HG02870 (cell line): ENCODE measurements at regions not wholly inside any gene's neighbourhood (a gene's known extent, or its start where the extent isn't known, plus 50 kb on each side); places are given as distances from the start of the nearest gene placed in this dataset.

ENCODE experiments used
- ATAC-seq: cut with Tn5 transposase; IDR thresholded peaks from one replicate; pipeline ENCODE4 v1.9.1; 2021; ENCODE audit warnings: mild to moderate bottlenecking, moderate library complexity; ENCODE audit not compliant: unreplicated experiment

DNA sequence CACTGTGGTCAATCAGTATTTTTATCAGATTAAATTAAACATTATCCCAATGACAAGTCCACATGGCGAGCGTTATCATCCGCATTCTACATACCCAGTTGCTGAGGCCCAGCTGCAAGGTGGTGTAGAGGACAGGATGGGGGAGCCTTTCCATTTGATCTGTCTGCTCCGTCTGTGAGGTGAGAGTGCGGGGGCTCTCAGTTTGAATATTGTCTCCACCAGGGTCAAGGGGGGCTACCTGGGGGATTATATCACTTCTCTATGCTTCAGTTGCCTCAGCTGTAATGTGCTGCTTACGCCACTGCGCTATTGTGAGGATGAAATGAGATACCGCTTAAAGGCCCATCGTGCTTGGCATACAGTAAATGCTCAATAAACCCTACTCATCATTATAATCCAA lies 1106.0 kb downstream of the BCL11B start:
- no peak for ATAC-seq

DNA sequence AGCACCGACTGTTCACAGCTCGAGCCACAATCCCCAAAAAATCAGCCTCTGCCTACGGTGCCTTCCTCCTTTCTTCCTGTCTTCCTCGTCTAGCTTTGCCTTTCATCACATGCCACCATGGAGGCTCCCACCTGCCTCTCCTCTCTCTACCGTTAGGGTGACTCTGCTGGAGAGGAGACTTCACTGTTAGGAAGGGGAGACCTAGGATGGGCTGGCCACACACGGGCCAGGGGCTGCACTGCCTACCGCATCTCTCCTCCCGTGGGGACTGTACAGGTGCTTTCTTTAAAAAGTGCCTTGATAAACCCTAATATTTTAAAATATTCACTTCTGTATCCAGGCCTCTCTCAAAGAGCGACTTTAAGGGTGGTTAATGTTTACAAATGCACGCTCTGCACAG lies 1104.7 kb downstream of the BCL11B start:
- no peak for ATAC-seq

DNA sequence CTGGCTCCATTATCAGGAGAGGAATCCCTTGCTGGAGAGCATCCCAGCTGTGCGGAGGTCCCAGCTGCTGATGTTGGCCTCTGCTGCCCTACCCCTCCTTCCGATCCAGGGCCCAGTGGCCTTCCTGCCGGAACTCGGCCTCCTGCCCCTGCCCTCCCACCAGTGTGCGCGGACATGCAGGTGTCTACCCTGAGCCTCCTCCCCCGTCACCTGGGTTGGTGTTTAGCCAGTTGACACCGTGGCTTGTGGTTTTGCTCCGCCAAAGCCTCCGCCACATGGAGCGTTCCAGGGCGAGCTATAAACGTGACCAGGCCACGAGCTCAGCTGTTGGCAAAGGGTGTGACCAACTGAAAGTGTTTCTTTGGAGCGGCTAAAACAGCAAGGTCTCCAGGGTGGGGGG lies 1104.3 kb downstream of the BCL11B start:
- ATAC-seq = no peak

DNA sequence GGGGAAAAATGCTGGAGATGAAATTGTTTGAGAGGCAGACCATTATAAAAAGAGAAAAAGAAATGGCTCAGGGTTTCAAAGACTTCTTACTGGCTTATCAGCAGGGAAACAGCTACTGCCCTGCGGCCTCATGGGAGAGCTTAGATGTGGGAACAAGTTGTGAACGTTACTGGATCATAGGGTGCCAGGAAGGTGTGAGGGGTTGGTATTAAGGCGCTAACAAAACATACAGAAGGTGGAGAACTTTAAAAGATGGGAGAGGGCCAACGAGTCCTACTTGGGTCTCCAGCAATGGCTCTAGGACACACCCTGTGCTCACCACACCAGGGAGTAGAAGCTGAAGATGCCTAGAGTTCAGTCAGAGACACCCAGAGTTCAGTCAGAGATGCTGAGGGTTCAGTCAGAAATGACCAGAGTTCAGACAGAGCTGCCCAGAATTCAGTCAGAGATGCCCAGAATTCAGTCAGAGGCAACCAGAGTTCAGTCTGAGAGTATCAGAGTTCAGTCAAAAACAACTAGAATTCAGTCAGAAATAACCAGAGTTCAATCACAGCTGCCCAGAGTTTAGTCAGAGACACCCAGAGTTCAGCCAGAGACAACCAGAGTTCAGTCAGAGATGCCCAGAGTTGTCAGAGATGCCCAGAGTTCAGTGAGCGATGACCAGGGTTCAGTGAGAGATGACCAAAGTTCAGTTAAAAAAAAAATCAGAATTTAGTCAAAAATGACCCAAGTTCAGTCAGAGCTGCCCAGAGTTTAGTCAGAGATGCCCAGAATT lies 1103.6 kb downstream of the BCL11B start:
- ATAC-seq = no peak

DNA sequence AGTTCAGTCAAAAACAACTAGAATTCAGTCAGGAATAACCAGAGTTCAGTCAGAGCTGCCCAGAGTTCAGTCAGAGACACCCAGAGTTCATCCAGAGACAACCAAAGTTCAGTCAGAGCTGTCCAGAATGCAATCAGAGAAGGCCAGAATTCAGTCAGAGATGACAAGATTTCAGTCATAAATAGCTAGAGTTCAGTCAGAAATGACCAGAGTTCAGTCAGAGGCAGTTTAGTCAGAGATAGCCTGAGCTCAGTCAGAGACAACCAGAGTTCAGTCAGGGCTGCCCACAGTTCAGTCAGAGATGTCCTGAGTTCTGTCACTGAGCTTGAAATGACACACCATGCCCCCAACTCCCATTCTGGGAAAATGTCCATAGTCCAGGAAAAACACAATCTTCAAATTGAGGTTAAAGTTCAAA lies 1102.8 kb downstream of the BCL11B start:
- no peak for ATAC-seq

DNA sequence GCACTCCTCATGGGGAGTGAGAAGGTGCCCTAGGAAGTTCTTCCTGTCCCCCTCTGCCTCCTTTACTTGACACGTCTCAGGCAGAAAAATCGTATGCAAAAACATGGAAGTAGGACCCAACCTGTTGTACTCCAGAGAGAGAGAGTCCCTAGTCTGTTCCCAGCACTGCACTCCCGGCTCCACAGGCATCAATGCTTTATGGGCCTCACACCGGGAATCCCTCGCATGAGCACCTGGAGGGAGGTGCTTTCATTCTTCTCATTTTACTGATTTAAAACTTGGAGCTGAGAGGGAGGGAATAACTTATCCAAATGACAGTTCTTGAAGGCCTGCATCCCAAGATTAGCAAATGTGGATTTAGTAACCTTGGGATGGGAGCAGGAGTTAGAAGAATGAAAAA lies 1101.4 kb downstream of the BCL11B start:
- no peak for ATAC-seq

DNA sequence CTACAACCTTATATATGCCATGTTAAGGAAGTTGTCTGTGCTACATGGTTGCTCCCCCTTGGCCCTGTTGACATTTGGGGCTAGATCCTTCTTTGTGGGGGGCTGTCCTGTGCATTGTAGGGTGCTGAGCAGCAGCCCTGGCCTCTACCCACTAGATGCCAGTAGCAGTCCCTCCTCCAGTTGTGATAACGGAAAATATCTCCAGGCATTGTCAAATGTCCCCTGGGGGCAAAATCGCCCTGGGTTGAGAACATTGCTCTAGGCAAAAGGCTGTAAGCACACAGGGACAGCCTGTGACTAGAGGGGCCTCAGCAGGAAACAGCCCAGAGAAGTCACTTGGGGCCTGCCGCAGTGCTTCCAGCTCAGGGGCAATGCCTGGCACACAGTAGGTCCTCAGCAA lies 1100.3 kb downstream of the BCL11B start:
- ATAC-seq = no peak

DNA sequence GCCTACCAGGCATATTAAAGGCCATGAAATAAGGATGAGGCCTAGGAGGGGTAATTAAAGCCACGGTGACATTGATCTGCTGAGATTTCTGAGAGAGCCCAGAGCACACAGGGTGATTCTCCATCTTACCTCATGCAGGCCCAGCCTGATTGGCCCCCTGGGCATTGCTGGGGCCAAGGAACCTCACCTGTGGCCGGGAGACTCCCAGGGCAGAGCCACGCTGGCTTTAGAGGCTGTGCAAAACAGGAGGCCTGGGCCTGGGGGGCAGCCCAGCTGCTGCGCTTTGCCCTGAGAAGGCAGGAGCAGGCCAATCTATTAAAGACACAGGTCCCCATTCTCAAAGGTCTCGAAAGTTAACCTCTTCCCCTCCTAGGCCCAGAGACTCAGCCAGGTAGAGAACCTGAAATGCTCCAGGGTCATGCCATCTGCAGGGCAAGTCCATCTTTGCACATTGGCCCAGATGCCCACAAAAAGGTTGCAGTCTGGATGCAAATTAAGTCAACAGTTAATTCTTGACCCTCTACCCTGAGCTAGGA lies 1099.7 kb downstream of the BCL11B start:
- ATAC-seq = no peak

DNA sequence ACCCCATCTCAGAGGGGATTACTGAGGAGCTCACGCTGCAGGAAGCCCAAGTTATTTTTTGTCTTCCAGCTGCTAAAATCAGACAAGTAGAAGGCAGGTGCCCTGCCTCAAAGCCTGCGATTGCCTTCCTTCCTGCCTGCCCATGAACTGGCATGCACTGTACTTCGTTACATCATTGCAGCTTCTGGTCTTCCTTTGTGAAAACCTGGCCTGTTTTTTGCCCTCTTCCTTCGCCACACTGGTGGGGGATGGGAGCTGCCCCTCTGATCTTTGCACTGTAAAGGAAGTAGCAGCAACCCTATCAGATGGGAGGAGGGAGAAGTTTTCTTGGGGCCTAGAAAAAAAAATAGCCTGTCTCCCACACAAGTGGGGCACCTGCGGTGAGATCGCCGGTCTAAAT lies 1098.7 kb downstream of the BCL11B start:
- no peak for ATAC-seq

DNA sequence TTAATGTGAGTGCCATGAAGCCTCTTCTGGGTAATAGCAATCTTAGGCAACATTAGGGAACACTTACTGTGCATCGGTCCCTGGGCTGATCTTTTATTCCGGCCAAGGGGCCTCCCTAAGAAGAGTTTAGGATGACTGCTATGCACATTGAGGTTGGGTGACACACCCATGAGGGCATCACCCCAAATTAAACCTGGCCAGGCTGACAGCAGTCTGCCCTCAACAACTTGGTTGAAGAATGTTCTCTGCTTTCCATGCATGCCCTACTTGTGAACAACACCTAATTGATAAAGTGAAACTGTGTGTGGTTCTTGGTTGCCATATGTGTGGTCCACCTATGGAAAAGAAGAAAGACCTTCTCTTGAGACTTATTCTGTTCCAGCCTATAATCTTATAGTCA lies 1098.0 kb downstream of the BCL11B start:
- no peak for ATAC-seq

DNA sequence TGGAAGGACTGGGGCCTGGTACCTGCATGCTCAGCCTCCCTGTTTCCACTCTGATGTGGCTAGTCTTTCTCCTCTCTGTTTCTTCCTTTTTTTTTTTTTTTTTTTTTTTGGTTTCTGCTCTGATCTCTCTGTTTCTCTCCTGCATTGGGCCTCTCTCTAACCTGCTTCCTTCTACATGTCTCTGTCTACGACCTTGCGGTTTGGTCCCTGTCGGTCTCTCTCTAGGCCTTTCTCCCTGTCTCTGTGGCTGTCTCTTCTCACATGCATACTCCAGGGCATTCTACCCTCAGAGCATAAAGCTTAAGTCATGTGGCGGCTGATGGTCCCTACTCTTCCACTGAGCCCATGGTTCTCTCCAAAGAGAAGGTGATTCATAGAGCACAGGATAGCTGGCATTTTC lies 1096.6 kb downstream of the BCL11B start:
- no peak for ATAC-seq

DNA sequence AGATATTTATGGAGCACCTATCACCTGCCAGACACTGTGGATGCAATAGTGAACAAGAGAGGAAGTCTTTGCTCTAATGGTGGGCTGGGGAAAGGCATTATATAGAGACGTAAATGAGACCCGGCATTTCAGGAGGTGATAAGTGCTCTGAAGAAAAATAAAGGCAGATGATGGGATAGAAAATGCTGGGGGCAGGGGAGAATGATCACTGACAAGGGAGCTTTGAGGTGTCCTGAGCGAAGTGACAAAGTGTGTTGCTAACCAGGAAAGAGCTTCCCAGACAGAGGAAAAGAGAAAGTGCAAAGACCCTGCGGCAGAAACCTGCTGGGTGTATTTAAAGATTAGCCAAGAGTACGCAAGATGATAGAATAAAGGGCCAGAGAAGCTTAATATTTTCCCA lies 1096.1 kb downstream of the BCL11B start:
- ATAC-seq = no peak

DNA sequence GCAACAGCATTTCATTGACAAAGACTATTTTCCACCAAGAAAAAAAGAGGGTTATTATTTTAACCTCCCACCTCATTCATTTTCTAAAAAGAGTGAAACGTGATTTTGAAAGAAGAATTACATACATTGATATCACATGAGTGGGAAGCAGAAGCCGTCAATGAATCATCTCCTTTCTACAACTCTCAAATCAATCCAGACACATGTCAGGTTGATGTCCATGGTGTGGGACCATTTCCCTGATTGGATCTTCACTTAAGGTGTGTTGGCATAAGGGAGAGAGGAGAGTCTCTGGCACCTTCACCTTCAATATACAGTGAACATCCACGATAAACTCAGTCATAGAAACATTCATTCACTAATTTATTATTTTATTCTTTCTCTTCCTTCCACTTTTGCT lies 1095.1 kb downstream of the BCL11B start:
- no peak for ATAC-seq

DNA sequence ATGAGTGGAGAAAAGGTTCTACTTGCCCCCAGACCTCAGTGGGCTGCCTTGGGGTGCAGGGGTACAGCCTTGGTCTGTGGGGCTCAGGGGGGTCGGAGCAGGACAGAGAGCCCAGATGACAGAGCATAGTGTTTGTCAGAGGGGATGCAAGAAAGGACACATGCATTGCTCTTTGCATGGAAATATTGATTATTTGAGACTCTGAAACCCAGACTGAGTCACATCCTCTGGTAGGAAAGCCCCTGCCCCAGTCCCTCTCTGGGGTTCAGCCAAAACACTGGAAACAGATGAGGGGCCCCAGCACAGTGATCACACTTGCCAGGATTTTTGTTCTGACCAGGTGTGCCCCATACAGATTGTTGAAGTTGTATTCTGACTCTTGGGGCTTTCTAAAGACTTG lies 1094.4 kb downstream of the BCL11B start:
- ATAC-seq = no peak

DNA sequence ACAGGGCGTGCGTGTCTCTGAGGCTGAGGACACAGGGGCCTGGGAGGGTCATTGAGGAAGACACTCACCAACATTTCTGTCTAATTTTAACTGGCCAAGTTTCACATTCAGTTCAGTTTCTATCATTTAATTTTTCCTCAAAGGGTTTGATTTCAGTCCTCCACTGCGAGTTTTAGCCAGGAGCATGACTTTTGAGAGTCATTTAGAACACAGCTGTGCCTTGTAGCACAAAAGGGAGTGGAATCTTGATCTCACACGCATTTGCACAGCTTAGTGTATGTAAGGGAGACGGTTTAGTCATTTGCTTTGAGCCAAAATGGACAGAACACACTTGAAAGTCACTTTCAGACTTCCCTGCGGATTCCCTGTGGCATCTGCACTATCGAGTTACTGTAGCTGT lies 1090.8 kb downstream of the BCL11B start:
- ATAC-seq = no peak

DNA sequence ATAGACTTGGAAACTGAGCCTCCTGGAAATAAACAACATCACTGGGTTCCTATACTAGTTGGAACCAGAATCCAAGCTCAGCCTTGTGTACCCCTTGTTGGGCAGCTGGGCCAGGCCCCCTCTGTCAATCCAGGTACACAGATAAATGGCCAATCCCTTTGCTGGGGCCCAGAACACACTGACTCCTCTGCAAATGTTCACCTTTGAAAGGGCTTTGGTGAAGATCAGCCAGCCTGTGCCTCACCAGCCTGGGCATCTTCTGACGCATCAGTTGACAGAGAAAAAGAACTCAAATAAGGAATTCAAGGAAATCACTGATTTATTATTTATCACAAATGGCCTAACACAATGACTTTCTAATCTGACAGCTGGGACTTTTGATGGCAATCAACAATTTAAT lies 1090.2 kb downstream of the BCL11B start:
- no peak for ATAC-seq

DNA sequence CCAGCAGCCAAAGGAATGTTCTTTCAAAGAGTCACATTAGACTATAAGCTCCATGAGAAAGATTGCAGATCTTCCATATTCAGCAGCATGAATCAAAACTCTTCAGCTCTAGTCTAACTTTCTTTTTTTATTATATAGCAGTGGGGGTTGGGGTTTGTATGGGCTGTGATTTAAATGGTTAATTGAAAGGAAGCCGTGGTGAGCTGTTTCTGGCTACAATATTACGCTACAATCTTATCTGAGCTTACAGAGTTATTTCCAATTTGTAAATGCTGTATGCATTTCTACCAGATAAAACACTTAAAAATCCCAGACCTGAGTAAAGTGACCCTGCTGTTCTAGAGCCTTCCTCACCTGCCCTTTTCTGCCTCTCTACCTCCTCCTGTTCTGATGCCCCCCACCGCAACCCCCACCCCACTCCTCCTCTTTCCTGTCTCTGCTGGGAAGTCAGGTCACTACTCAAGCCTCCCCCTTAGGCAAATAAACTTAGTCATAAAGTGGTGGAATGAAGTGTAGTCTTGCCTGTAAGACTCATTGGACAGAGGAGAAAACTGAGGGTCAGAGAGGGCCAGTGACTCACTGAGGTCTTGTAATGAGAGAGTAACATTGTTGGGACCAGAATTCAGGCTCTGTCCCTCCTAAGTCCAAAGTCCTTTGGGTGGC lies 1089.5 kb downstream of the BCL11B start:
- ATAC-seq = no peak

DNA sequence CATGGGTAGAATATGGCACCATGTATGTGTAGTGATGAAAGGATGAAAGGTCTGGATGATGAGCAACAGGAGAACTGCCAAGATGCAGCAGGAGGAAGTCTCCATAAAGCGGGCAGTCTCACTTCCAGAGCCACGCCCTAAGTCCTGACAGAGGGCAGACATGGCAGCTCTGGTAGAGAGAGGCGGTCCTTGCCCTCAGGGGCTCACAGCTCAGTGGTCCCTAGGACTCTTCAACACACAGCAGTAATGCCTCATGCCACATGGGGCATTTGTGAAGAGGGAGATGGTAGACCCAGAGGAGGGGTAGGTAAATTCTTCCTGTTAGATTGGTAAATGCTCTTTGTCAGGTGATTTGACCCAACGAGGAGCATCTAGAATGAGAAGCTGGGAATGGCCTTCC lies 1088.4 kb downstream of the BCL11B start:
- ATAC-seq = no peak

DNA sequence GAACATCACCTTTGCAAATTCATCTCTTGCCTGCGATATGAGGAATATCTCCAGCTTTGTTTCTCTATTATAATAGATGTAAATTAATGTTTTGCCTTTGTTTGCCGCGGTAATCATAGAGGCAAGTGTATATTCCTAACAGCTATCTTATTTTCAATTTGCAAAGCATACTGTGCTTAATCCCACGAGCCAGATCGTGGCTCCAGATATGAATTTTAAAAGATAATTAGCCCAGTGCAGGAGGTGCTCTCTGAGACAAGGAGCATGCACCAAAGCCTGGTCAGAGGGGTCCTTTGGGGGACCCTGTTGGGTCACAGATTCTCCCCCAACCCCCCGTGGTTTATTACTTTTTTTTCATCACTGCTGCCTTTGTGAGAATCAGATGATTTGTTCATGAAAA lies 1087.5 kb downstream of the BCL11B start:
- ATAC-seq = no peak

DNA sequence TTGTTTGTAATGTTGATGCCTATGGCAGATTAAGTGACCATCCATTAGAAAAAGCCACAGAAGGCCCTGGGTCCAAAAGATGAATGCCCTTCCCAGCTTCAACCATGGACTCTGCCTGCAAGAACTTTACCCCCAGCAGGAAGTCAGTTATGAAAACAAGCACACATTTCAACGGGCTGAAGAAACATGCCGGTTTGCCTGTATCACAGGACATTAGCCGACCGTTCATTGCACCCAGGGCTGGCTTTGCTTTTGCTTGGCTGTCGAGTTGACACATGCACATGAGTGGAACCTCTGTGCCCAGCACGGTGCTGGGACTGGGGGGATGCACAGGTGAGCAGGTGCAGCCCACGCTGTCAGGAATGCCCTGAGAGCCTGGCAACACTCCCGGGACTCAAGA lies 1087.0 kb downstream of the BCL11B start:
- no peak for ATAC-seq

DNA sequence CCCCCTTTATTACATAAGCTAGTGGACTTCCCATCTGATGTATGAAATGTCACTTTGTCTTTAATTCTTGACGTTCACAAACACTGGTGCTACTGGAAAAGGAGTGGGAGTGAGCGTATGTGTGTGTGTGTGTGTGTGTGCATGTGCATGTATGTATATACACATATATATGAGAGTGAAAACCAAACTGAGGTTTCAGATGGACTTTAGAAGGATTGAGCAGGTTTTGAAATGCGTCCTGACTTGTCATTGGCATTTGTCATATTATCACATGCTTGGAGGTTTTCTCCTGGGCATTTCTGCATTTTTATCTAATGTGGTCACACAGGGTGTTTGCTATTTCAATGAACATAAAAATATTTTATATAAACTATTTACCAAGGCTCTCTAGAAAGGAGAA lies 1085.9 kb downstream of the BCL11B start:
- ATAC-seq = no peak

DNA sequence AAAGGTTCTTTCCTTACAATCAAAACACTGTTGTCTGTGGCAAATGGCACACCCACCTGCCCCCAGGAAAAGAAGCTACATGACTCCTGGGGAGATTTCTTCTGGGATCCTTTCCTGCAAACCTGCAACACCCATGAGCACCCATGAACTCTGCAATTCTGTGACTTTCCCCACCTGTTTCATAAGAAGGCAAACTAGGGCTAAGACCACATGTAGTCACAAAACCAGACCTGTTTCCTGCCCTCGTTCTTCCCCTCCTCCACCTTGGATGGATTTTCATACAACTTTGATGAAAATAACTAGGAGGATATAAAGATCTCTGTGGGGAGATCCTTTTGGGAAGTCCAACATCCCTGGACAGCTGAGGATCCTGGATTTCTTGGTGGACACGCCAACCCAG lies 1084.7 kb downstream of the BCL11B start:
- ATAC-seq = no peak

DNA sequence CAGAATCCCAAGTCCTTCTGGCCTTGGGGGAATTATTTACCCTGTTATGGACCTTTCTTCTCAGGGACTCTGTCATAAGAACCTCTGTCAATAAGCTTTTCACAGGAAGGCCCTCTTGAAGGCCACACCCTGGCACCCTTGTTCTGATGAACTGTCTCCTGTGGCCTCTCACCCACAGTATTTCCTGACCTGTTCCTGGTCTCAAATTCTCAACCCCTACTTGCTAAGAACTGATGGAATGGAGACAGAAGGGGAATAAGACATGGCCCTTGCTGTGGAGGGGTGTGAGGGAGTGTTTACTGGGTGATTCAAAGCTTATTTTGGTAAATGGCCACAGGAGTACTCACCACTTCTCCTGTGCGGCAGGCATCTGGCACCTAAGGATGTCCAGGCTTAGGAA lies 1082.9 kb downstream of the BCL11B start:
- no peak for ATAC-seq
